A549 (cell line): ENCODE measurements at regions not wholly inside any gene's neighbourhood (a gene's known extent, or its start where the extent isn't known, plus 50 kb on each side); places are given as distances from the start of the nearest gene placed in this dataset.

Source experiments
- ATAC-seq, 2 experiments: fragments of 200-7000 bp in 1 of 2; fragments of >200 bp in 1 of 2; cut with Nextera tagmentation in 1 of 2; cut with Tn5 transposase in 1 of 2; 3 replicates each; pipeline versions ENCODE4 v1.8.0 to v1.9.1; 2018 to 2020; ENCODE audit warnings: mild to moderate bottlenecking in 1 of 2, moderate library complexity in 1 of 2
- CTCF ChIA-PET: fragments of 300-600 bp; sonication (Branson Sonifier 250); formaldehyde crosslinking; extraction: SDS; loops from one replicate; lab custom pipeline; 2021; ENCODE audit warnings: antibody characterized with exemption, inconsistent platforms; lab: Yijun Ruan, JAX
- POLR2A ChIA-PET: fragments of 350-600 bp; formaldehyde crosslinking; extraction: SDS; loops from one replicate; lab custom pipeline; 2021; ENCODE audit warnings: antibody characterized with exemption, inconsistent platforms; lab: Yijun Ruan, JAX
- DNase-seq, 2 experiments: peaks; one replicate each; pipeline versions ENCODE4 v3.0.0 to v3.0.0-alpha.2; 2011 to 2016; ENCODE audit warnings: low read depth in 1 of 2, low spot score in 1 of 2
- FAIRE-seq: peaks from 2 replicates; lab custom pipeline; 2011; peaks lifted over from hg19 to GRCh38; lab: Jason Lieb, UNC
- H3K27ac ChIP-seq, 2 experiments: fragments of >200 bp; sonication (Bioruptor Twin); formaldehyde crosslinking; 3 replicates each; pipeline ENCODE4 v1.5.1; 2016 to 2017
- H3K4me1 ChIP-seq: fragments of >200 bp; sonication (Bioruptor Twin); formaldehyde crosslinking; 3 replicates; pipeline ENCODE4 v1.6.1; 2016
- H3K4me2 ChIP-seq: fragments of >200 bp; sonication (Bioruptor Twin); formaldehyde crosslinking; 3 replicates; pipeline ENCODE4 v1.6.1; 2016
- H3K4me3 ChIP-seq: fragments of >200 bp; sonication (Bioruptor Twin); formaldehyde crosslinking; 3 replicates; pipeline ENCODE4 v1.5.1; 2016
- H3K9me3 ChIP-seq: fragments of >200 bp; sonication (Bioruptor Twin); formaldehyde crosslinking; 3 replicates; pipeline ENCODE4 v1.6.1; 2016
- BHLHE40 ChIP-seq: IDR thresholded peaks from 2 replicates; pipeline ENCODE4 v1.6.1; 2012; ENCODE audit warnings: low read depth, low read length, inconsistent platforms
- EHMT2 ChIP-seq: fragments of 200-600 bp; sonication (generic); IDR thresholded peaks from 2 replicates; pipeline ENCODE4 v1.6.1; 2016; ENCODE audit warnings: antibody characterized with exemption, low read depth, mild to moderate bottlenecking, moderate library complexity
- EP300 ChIP-seq, 2 experiments: fragments of >200 bp; sonication (Bioruptor Twin); formaldehyde crosslinking; IDR thresholded peaks; 2 replicates in 1 of 2; 3 replicates in 1 of 2; pipeline ENCODE4 v1.6.1; 2016 to 2017
- ESRRA ChIP-seq: fragments of 150-350 bp; IDR thresholded peaks from 2 replicates; pipeline ENCODE4 v1.6.1; 2014; ENCODE audit warnings: mild to moderate bottlenecking, low read length, borderline replicate concordance
- FOSL2 ChIP-seq, 2 experiments: fragments of 450-650 bp in 1 of 2; fragments of >200 bp in 1 of 2; sonication (Bioruptor Twin) in 1 of 2; formaldehyde crosslinking; IDR thresholded peaks; 2 replicates each; pipeline versions ENCODE4 v1.5.0 to v1.6.1; 2016 to 2020; ENCODE audit warnings: mild to moderate bottlenecking in 1 of 2, moderate library complexity in 1 of 2
- HDAC2 ChIP-seq: fragments of 200-600 bp; sonication (generic); IDR thresholded peaks from 2 replicates; pipeline ENCODE4 v1.6.1; 2016
- HOXA7 ChIP-seq: fragments of 250-450 bp; sonication (Bioruptor Pico); IDR thresholded peaks from 2 replicates; pipeline ENCODE4 v1.5.0; 2020; ENCODE audit warnings: mild to moderate bottlenecking, moderate library complexity
- JUNB ChIP-seq: fragments of >200 bp; sonication (Bioruptor Twin); formaldehyde crosslinking; IDR thresholded peaks from 2 replicates; pipeline ENCODE4 v1.6.1; 2016
- KDM1A ChIP-seq: fragments of 200-600 bp; sonication (generic); IDR thresholded peaks from 2 replicates; pipeline ENCODE4 v1.6.1; 2016; ENCODE audit warnings: low read depth, mild to moderate bottlenecking
- MAZ ChIP-seq: fragments of 150-350 bp; IDR thresholded peaks from 2 replicates; pipeline ENCODE4 v1.6.1; 2014; ENCODE audit warnings: antibody characterized with exemption, low read depth, low read length, borderline replicate concordance
- NFE2L2 ChIP-seq: fragments of 150-350 bp; conservative IDR thresholded peaks from 2 replicates; pipeline ENCODE4 v1.6.1; 2014; ENCODE audit warnings: low read length
- NPAS2 ChIP-seq: fragments of 250-450 bp; sonication (Bioruptor Pico); IDR thresholded peaks from 2 replicates; pipeline ENCODE4 v1.8.0; 2022; ENCODE audit warnings: mild to moderate bottlenecking, moderate library complexity, borderline replicate concordance
- POLR2A ChIP-seq: IDR thresholded peaks from 2 replicates; pipeline ENCODE4 v1.6.1; 2012; ENCODE audit warnings: mild to moderate bottlenecking, low read length
- POLR2AphosphoS2 ChIP-seq: conservative IDR thresholded peaks from 2 replicates; pipeline ENCODE4 v1.6.1; 2012; ENCODE audit warnings: low read length, improper control_type of control experiment, inconsistent platforms
- RAD21 ChIP-seq, 2 experiments: fragments of >200 bp in 1 of 2; sonication (Bioruptor Twin) in 1 of 2; formaldehyde crosslinking in 1 of 2; IDR thresholded peaks in 1 of 2; conservative IDR thresholded peaks in 1 of 2; 2 replicates in 1 of 2; 3 replicates in 1 of 2; pipeline ENCODE4 v1.6.1; 2012 to 2018; ENCODE audit warnings: inconsistent platforms in 1 of 2
- RARB ChIP-seq: fragments of 250-450 bp; sonication (Bioruptor Pico); IDR thresholded peaks from 2 replicates; pipeline ENCODE4 v1.8.0; 2021; ENCODE audit warnings: mild to moderate bottlenecking, moderate library complexity
- RFX5 ChIP-seq: fragments of 450-650 bp; IDR thresholded peaks from 2 replicates; pipeline ENCODE4 v1.7.1; 2014; ENCODE audit warnings: antibody characterized with exemption, mild to moderate bottlenecking, moderate library complexity
- RNF2 ChIP-seq: fragments of 200-600 bp; sonication (generic); IDR thresholded peaks from 2 replicates; pipeline ENCODE4 v1.6.1; 2016; ENCODE audit warnings: low read depth, mild to moderate bottlenecking, antibody characterized with exemption, moderate library complexity, borderline replicate concordance
- SMC3 ChIP-seq: fragments of >200 bp; sonication (Bioruptor Twin); formaldehyde crosslinking; IDR thresholded peaks from 3 replicates; pipeline ENCODE4 v1.6.1; 2018; ENCODE audit warnings: inconsistent platforms
- TFCP2L1 ChIP-seq: fragments of 250-450 bp; sonication (Bioruptor Pico); IDR thresholded peaks from 2 replicates; pipeline ENCODE4 v1.5.0; 2021; ENCODE audit warnings: mild to moderate bottlenecking
- ZC3H11A ChIP-seq: fragments of 450-650 bp; IDR thresholded peaks from 2 replicates; pipeline ENCODE4 v1.6.1; 2014; ENCODE audit warnings: antibody characterized with exemption, mild to moderate bottlenecking
- WGBS: methylation state at CpG from one replicate; pipeline ENCODE4 v1.1.6; 2017; ENCODE audit errors: missing lambda C conversion rate; 5-methylcytosine and 5-hydroxymethylcytosine counted together
- TF ChIP-seq, protein P1 (sequence below): fragments of 450-650 bp; IDR thresholded peaks from 2 replicates; pipeline ENCODE4 v1.6.1; 2014; ENCODE audit warnings: antibody characterized with exemption
- TF ChIP-seq, protein P2 (sequence below): fragments of >200 bp; sonication (Bioruptor Twin); formaldehyde crosslinking; IDR thresholded peaks from 2 replicates; pipeline ENCODE4 v1.6.1; 2016
- TF ChIP-seq, protein P3 (sequence below): IDR thresholded peaks from 2 replicates; pipeline ENCODE4 v1.6.1; 2012; ENCODE audit warnings: low read depth, borderline replicate concordance
- TF ChIP-seq, protein P4 (sequence below): fragments of >200 bp; sonication (Bioruptor Twin); formaldehyde crosslinking; IDR thresholded peaks from 3 replicates; pipeline ENCODE4 v1.5.1; 2016
- TF ChIP-seq, protein P5 (sequence below): IDR thresholded peaks from 2 replicates; pipeline ENCODE4 v1.6.1; 2012
- TF ChIP-seq, protein P6 (sequence below): fragments of 150-350 bp; IDR thresholded peaks from 2 replicates; pipeline ENCODE4 v1.6.1; 2014; ENCODE audit warnings: low read depth, mild to moderate bottlenecking, low read length

DNA sequence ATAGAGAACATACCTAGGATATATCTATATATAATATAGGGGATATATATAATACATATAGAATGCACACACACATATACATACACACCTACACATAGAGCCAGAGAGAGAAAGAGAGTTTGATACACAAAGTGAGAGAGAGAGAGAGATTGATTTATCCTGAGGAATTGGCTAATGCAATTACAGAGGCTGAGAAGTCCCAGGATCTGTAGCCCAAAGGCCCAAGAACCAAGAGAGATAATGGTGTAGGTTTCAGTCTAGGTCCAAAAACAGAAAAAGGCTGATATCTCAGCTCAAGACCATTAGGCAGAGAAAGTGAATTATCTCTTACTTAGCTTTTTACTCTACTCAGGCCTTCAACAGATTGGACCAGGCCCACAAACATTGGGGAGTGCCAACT is 715.0 kb upstream of the LCORL start:
- Histone ChIP-seq H3K4me3 (no peak overlapping the region), H3K4me2 (no peak overlapping the region), H3K27ac (no peak overlapping the region), H3K4me1 (no peaks in the 10 kb centered on the region), H3K9me3 (no peaks in the 10 kb centered on the region)
- TF ChIP-seq, protein P1, sequence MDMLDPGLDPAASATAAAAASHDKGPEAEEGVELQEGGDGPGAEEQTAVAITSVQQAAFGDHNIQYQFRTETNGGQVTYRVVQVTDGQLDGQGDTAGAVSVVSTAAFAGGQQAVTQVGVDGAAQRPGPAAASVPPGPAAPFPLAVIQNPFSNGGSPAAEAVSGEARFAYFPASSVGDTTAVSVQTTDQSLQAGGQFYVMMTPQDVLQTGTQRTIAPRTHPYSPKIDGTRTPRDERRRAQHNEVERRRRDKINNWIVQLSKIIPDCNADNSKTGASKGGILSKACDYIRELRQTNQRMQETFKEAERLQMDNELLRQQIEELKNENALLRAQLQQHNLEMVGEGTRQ, result no peak
- TF ChIP-seq EHMT2 (no peak), RARB (CRISPR knock-in tag) (no peak), RNF2 (no peak)
- TF ChIP-seq, protein P2, sequence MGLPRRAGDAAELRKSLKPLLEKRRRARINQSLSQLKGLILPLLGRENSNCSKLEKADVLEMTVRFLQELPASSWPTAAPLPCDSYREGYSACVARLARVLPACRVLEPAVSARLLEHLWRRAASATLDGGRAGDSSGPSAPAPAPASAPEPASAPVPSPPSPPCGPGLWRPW, result no peak
- ChIA-PET POLR2A (no interaction called here), CTCF (no interaction called here)
- DNase-seq (no peak), FAIRE-seq (no peak), ATAC-seq (no peak)

DNA sequence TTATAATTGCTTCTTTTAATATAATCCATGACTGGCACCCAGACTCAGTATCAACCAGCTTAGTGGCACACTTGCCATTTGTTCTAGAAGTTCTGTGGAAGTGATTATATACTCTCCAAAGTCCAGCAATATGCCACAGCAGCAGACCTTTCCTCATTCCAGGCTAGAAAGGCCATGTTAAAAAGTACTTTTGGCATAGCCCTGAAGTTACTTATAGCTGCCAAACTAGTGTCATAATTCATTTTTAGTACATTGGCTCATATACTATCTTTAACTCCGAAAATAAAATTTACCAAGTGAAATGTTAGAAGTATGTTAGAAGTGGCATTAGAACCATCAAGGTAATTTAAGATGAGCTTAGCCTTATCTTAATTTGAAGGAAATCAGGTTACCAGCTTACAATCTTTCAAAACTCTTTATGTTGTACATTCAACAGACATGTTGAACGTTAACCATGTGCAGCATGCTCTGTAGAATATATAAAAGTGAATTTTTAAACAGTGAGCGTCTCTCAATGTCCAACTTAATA is 714.2 kb upstream of the LCORL start:
- FAIRE-seq (no peak), ATAC-seq (no peak), DNase-seq (no peak)
- ChIA-PET POLR2A (no interaction called here), CTCF (no interaction called here)
- Histone ChIP-seq H3K4me3 (no peak overlapping the region), H3K4me2 (no peak overlapping the region), H3K4me1 (no peaks in the 10 kb centered on the region), H3K9me3 (no peaks in the 10 kb centered on the region), H3K27ac (no peak overlapping the region)
- 2% methylated on average over 3 of the region's 3 CpGs for WGBS
- TF ChIP-seq RFX5 (no peak), RNF2 (no peak), ESRRA (no peak), POLR2AphosphoS2 (no peak), MAZ (no peak), FOSL2 (IDR thresholded peaks at IDR 0.05) (no peak), FOSL2 (CRISPR knock-in tag; IDR thresholded peaks at IDR 0.05) (no peak), TFCP2L1 (CRISPR knock-in tag) (no peak), HDAC2 (no peak), NFE2L2 (no peak)
- TF ChIP-seq, protein P3, sequence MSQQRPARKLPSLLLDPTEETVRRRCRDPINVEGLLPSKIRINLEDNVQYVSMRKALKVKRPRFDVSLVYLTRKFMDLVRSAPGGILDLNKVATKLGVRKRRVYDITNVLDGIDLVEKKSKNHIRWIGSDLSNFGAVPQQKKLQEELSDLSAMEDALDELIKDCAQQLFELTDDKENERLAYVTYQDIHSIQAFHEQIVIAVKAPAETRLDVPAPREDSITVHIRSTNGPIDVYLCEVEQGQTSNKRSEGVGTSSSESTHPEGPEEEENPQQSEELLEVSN, result no peak
- TF ChIP-seq, protein P4, sequence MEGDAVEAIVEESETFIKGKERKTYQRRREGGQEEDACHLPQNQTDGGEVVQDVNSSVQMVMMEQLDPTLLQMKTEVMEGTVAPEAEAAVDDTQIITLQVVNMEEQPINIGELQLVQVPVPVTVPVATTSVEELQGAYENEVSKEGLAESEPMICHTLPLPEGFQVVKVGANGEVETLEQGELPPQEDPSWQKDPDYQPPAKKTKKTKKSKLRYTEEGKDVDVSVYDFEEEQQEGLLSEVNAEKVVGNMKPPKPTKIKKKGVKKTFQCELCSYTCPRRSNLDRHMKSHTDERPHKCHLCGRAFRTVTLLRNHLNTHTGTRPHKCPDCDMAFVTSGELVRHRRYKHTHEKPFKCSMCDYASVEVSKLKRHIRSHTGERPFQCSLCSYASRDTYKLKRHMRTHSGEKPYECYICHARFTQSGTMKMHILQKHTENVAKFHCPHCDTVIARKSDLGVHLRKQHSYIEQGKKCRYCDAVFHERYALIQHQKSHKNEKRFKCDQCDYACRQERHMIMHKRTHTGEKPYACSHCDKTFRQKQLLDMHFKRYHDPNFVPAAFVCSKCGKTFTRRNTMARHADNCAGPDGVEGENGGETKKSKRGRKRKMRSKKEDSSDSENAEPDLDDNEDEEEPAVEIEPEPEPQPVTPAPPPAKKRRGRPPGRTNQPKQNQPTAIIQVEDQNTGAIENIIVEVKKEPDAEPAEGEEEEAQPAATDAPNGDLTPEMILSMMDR, result no peak
- TF ChIP-seq, protein P5, sequence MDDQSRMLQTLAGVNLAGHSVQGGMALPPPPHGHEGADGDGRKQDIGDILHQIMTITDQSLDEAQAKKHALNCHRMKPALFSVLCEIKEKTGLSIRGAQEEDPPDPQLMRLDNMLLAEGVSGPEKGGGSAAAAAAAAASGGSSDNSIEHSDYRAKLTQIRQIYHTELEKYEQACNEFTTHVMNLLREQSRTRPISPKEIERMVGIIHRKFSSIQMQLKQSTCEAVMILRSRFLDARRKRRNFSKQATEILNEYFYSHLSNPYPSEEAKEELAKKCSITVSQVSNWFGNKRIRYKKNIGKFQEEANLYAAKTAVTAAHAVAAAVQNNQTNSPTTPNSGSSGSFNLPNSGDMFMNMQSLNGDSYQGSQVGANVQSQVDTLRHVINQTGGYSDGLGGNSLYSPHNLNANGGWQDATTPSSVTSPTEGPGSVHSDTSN, result no peak
- TF ChIP-seq, protein P6, sequence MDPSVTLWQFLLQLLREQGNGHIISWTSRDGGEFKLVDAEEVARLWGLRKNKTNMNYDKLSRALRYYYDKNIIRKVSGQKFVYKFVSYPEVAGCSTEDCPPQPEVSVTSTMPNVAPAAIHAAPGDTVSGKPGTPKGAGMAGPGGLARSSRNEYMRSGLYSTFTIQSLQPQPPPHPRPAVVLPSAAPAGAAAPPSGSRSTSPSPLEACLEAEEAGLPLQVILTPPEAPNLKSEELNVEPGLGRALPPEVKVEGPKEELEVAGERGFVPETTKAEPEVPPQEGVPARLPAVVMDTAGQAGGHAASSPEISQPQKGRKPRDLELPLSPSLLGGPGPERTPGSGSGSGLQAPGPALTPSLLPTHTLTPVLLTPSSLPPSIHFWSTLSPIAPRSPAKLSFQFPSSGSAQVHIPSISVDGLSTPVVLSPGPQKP, result no peak

DNA sequence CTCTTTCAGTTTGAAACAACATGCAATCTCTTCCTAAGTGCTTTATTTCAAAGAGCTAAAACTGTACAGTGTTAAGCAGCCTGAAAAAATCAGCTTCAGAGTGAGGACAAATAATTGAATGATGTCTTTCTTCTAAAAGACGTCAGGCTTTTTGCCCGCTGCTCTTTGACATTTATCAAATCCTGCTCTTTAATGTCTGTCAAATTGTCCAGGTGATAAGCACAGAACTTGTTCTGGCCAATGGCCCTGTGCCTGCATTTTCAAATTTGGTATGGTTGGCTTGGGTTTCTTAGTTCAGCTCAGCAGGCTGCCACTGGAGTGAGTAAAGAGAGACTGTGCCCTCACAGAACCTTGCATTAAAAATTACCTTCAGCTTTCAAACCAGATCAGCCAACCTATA is 712.9 kb upstream of the LCORL start:
- POLR2A ChIA-PET, result no interaction called here
- no peak overlapping the region for H3K27ac ChIP-seq
- TF ChIP-seq POLR2A (no peak), POLR2AphosphoS2 (no peak), BHLHE40 (no peak), RAD21 (conservative IDR thresholded peaks at IDR 0.05 in 1 of 2, IDR thresholded peaks at IDR 0.05 in 1 of 2) (no peak), ZC3H11A (no peak), SMC3 (no peak), JUNB (no peak), NPAS2 (CRISPR knock-in tag) (no peak), RARB (CRISPR knock-in tag) (no peak), EP300 (IDR thresholded peaks at IDR 0.05) (no peak), KDM1A (no peak), MAZ (no peak), HDAC2 (no peak), HOXA7 (CRISPR knock-in tag) (no peak)
- TF ChIP-seq, protein P1, result no peak
- TF ChIP-seq, protein P3, result no peak

More for the DNA sequence above, 712.9 kb upstream of the LCORL start:
- Histone ChIP-seq H3K4me3 (no peak overlapping the region), H3K4me2 (no peak overlapping the region), H3K4me1 (no peaks in the 10 kb centered on the region), H3K9me3 (no peaks in the 10 kb centered on the region)
- DNase-seq, result no peak
- WGBS, result 2% methylated on average over 2 of the region's 2 CpGs
- FAIRE-seq, result no peak
- ATAC-seq, result no peak
- CTCF ChIA-PET, result no interaction called here
